Stomach (tissue), 8 donors: ENCODE measurements at regions not wholly inside any gene's neighbourhood (a gene's known extent, or its start where the extent isn't known, plus 50 kb on each side); places are given as distances from the start of the nearest gene placed in this dataset.
"Not testable (repeated sequence)": the region's sequence is repeated elsewhere in the genome, so short reads cannot be mapped to it uniquely, and the experiment has no call there.

Experiments
- DNase-seq, 2 donors: peaks; one replicate each; pipeline versions ENCODE4 v3.0.0 to v3.0.0-alpha.2; 2013 to 2019
- H3K27ac ChIP-seq, 5 donors: fragments of 200-600 bp in 4 of 5; sonication (generic) in 4 of 5; one replicate each; pipeline ENCODE4 v1.5.1; 2013 to 2019; ENCODE audit warnings: mild to moderate bottlenecking in 1 of 5, moderate library complexity in 1 of 5
- H3K27me3 ChIP-seq, 3 donors: fragments of 200-600 bp; sonication (generic); one replicate each; pipeline ENCODE4 v1.5.1; 2017 to 2019; ENCODE audit warnings: mixed run types in 1 of 3
- H3K36me3 ChIP-seq, 4 donors: fragments of 200-600 bp; sonication (generic); 1 replicate in 3 of 4; 2 replicates in 1 of 4; pipeline ENCODE4 v1.5.1; 2016 to 2019
- H3K4me1 ChIP-seq, 4 donors: fragments of 200-600 bp; sonication (generic); one replicate each; pipeline ENCODE4 v1.5.1; 2016 to 2019
- H3K4me3 ChIP-seq, 4 donors: fragments of 200-600 bp; sonication (generic) in 3 of 4; one replicate each; pipeline ENCODE4 v1.5.1; 2016 to 2019; ENCODE audit warnings: mild to moderate bottlenecking in 1 of 4
- H3K9me3 ChIP-seq, 4 donors: fragments of 200-600 bp; sonication (generic); one replicate each; pipeline ENCODE4 v1.5.1; 2016 to 2019
- CTCF ChIP-seq, 7 experiments: fragments of 450-650 bp in 4 of 7; fragments of 200-600 bp in 3 of 7; sonication (generic) in 3 of 7; IDR thresholded peaks; one replicate each; pipeline ENCODE4 v1.5.1; 2016 to 2019; ENCODE audit warnings: antibody characterized with exemption in 7 of 7, control low read depth in 2 of 7, mild to moderate bottlenecking in 1 of 7
- EP300 ChIP-seq: sonication (generic); formaldehyde crosslinking; IDR thresholded peaks from one replicate; pipeline ENCODE4 v1.6.1; 2017; ENCODE audit warnings: antibody characterized with exemption
- POLR2A ChIP-seq, 4 donors: fragments of 450-650 bp; IDR thresholded peaks; one replicate each; pipeline ENCODE4 v1.6.1; 2016; ENCODE audit warnings: antibody characterized with exemption in 4 of 4, control low read depth in 2 of 4, mild to moderate bottlenecking in 1 of 4, moderate library complexity in 1 of 4
- POLR2AphosphoS5 ChIP-seq, 3 donors: sonication (generic); formaldehyde crosslinking; IDR thresholded peaks; one replicate each; pipeline ENCODE4 v1.6.1; 2016; ENCODE audit warnings: antibody characterized with exemption in 3 of 3
- WGBS, 5 donors: extraction: QIAGEN DNeasy Blood & Tissue Kit in 3 of 5; methylation state at CpG; one replicate each; pipeline versions ENCODE4 v1.1.5 to v1.1.7; 2013 to 2018; 5-methylcytosine and 5-hydroxymethylcytosine counted together
- intact Hi-C: fragments of 100-400 bp; cut with DNase I; formaldehyde crosslinking; loops from one replicate; pipeline ENCODE4 v1.15.1; 2023; ENCODE audit warnings: low total_unique reads
- donor health status: healthy with polysubstance abuse.
- donor health status: Bipolar disorder and iron deficiency.
- donor health status: healthy.

GRCh38 chr14:88967299-88967698 is 142.8 kb downstream of the TTC8 start:
- Histone ChIP-seq H3K27me3 (peaks cover 0 to 3% (median 2%) of the 10 kb centered on the region in 3 donors), H3K36me3 (no peaks in the 10 kb centered on the region), H3K4me3 (no peak overlapping the region), H3K9me3 (no peaks in the 10 kb centered on the region), H3K27ac (no peak overlapping the region), H3K4me1 (no peaks in the 10 kb centered on the region)
- TF ChIP-seq POLR2A (IDR thresholded peaks at IDR 0.05) (no peak), POLR2AphosphoS5 (IDR thresholded peaks at IDR 0.05) (no peak), EP300 (no peak), CTCF (IDR thresholded peaks at IDR 0.05) (no peak)
- intact Hi-C loops, result no loop called here
- WGBS, 5 donors, result 78 to 88% (median 84%) methylated on average over 3 of the region's 3 CpGs
- DNase-seq, result no peak

- H3K27ac ChIP-seq, result no peak overlapping the region
- H3K36me3 ChIP-seq, result no peaks in the 10 kb centered on the region
- intact Hi-C loops, result no loop called here
- DNase-seq, result peak in 1 of 2 donors; percentile 48
- no peak overlapping the region for H3K4me3 ChIP-seq
- H3K27me3 ChIP-seq, result peaks cover 0 to 33% (median 5%) of the 10 kb centered on the region in 3 donors
- no peaks in the 10 kb centered on the region for H3K4me1 ChIP-seq
- TF ChIP-seq CTCF (IDR thresholded peaks at IDR 0.05) (no peak), POLR2AphosphoS5 (IDR thresholded peaks at IDR 0.05) (no peak), EP300 (no peak), POLR2A (IDR thresholded peaks at IDR 0.05) (no peak)
- 44 to 55% (median 51%) methylated on average over 3 of the region's 3 CpGs for WGBS, 5 donors
- H3K9me3 ChIP-seq, result peaks cover 0 to 1% (median 0%) of the 10 kb centered on the region in 4 donors
These were observed 150.8 kb downstream of the TTC8 start for GRCh38 chr14:88975043-88975830.

- TF ChIP-seq POLR2AphosphoS5 (IDR thresholded peaks at IDR 0.05) (no peak), CTCF (IDR thresholded peaks at IDR 0.05) (no peak)
- no peaks in the 10 kb centered on the region for H3K4me1 ChIP-seq
- peaks cover 0 to 7% (median 0%) of the 10 kb centered on the region in 4 donors for H3K9me3 ChIP-seq
- DNase-seq, result no peak
- WGBS, 5 donors, result 30 to 50% (median 36%) methylated on average over 2 of the region's 2 CpGs
- H3K4me3 ChIP-seq, result no peak overlapping the region
- intact Hi-C loops, result no loop called here
- H3K36me3 ChIP-seq, result no peaks in the 10 kb centered on the region
- peaks cover 0 to 37% (median 5%) of the 10 kb centered on the region in 3 donors for H3K27me3 ChIP-seq
- H3K27ac ChIP-seq, result no peak overlapping the region
These were observed 151.5 kb downstream of the TTC8 start for GRCh38 chr14:88975926-88976325.

- Histone ChIP-seq H3K9me3 (peaks cover 0 to 13% (median 0%) of the 10 kb centered on the region in 4 donors), H3K27me3 (peaks cover 0 to 37% (median 5%) of the 10 kb centered on the region in 3 donors)
- H3K36me3 ChIP-seq, H3K4me1 ChIP-seq, H3K27ac ChIP-seq, H3K4me3 ChIP-seq, DNase-seq, intact Hi-C loops: not testable (repeated sequence)
- 45 to 88% (median 65%) methylated on average over 3 to 4 of the region's 4 CpGs for whole genome bisulfite sequencing, 5 donors
These were observed 156.5 kb downstream of the TTC8 start for GRCh38 chr14:88980907-88981306.

- no peak for TF ChIP-seq POLR2A (IDR thresholded peaks at IDR 0.05)
- no peak for TF ChIP-seq EP300
- TF ChIP-seq POLR2AphosphoS5 (IDR thresholded peaks at IDR 0.05), result no peak
- TF ChIP-seq CTCF (IDR thresholded peaks at IDR 0.05), result no peak
- no peaks in the 10 kb centered on the region for H3K36me3 ChIP-seq
- WGBS, 5 donors, result 87 to 94% (median 90%) methylated on average over 4 of the region's 4 CpGs
These were observed 157.5 kb downstream of the TTC8 start for GRCh38 chr14:88981948-88982347.

More at GRCh38 chr14:88981948-88982347, 157.5 kb downstream of the TTC8 start:
- no peaks in the 10 kb centered on the region for H3K4me1 ChIP-seq
- H3K27me3 ChIP-seq, result peaks cover 0 to 36% (median 5%) of the 10 kb centered on the region in 3 donors
- intact Hi-C loops, result no loop called here
- H3K9me3 ChIP-seq, result peaks cover 0 to 15% (median 0%) of the 10 kb centered on the region in 4 donors
- H3K27ac ChIP-seq, result no peak overlapping the region
- no peak overlapping the region for H3K4me3 ChIP-seq
- no peak for DNase-seq
